Liver (tissue), 3 donors: ENCODE measurements at regions not wholly inside any gene's neighbourhood (a gene's known extent, or its start where the extent isn't known, plus 50 kb on each side); places are given as distances from the start of the nearest gene placed in this dataset.

Experiments
- EGR1 ChIP-seq, 2 donors: IDR thresholded peaks; 2 replicates each; pipeline ENCODE4 v1.6.1; 2016 to 2018; ENCODE audit warnings: antibody characterized with exemption in 2 of 2, low read depth in 2 of 2
- FOXA1 ChIP-seq: IDR thresholded peaks from 2 replicates; pipeline ENCODE4 v1.6.1; 2016; ENCODE audit warnings: antibody characterized with exemption
- NR2F2 ChIP-seq: IDR thresholded peaks from 2 replicates; pipeline ENCODE4 v1.6.1; 2016; ENCODE audit warnings: antibody characterized with exemption
- RAD21 ChIP-seq, 2 donors: IDR thresholded peaks; 2 replicates each; pipeline ENCODE4 v1.6.1; 2016; ENCODE audit warnings: antibody characterized with exemption in 2 of 2, mild to moderate bottlenecking in 2 of 2
- TAF1 ChIP-seq: conservative IDR thresholded peaks from 2 replicates; pipeline ENCODE4 v1.6.1; 2016; ENCODE audit warnings: antibody characterized with exemption, mild to moderate bottlenecking
- YY1 ChIP-seq: IDR thresholded peaks from 2 replicates; pipeline ENCODE4 v1.6.1; 2016; ENCODE audit warnings: antibody characterized with exemption, mild to moderate bottlenecking
- TF ChIP-seq, protein P1 (sequence below): fragments of 150-350 bp; IDR thresholded peaks from 2 replicates; pipeline ENCODE4 v1.5.1; 2017; ENCODE audit warnings: improper control_type of control experiment, low read depth, low read length; ENCODE audit not compliant: missing input control
- TF ChIP-seq, protein P2 (sequence below): IDR thresholded peaks from 2 replicates; pipeline ENCODE4 v1.6.1; 2016; ENCODE audit warnings: antibody characterized with exemption
- TF ChIP-seq, protein P3 (sequence below): IDR thresholded peaks from 2 replicates; pipeline ENCODE4 v1.6.1; 2016; ENCODE audit warnings: antibody characterized with exemption
- TF ChIP-seq, protein P4 (sequence below): IDR thresholded peaks from 2 replicates; pipeline ENCODE4 v1.6.1; 2016; ENCODE audit warnings: antibody characterized with exemption, mild to moderate bottlenecking
- donor health status: healthy.
- donor health status: healthy.

DNA sequence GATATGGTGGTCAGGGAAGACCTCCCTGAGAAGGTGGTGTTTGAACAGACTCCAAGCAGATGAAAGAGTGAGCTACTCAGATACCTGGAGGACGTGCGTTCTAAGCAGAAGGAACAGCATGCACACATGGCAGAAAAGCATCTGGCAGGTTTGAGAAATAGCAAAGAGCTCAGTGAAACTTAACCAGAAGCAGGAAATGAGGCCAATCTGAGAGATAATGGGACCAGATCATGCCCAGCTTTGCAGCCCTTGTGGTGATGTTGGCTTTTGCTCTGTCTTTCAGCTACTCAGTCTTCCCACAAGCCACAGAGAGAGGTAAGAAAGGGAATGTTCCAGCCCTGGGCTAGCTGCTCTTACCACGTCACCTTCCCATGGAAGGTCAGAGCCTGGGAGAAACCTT, 176.3 kb upstream of the GSC start:
- TF ChIP-seq RAD21 (IDR thresholded peaks at IDR 0.05) (no peak), EGR1 (IDR thresholded peaks at IDR 0.05; ENCODE audit: low read depth in 2 of 2) (no peak), FOXA1 (no peak), YY1 (no peak), NR2F2 (no peak), TAF1 (no peak)
- TF ChIP-seq, protein P1, sequence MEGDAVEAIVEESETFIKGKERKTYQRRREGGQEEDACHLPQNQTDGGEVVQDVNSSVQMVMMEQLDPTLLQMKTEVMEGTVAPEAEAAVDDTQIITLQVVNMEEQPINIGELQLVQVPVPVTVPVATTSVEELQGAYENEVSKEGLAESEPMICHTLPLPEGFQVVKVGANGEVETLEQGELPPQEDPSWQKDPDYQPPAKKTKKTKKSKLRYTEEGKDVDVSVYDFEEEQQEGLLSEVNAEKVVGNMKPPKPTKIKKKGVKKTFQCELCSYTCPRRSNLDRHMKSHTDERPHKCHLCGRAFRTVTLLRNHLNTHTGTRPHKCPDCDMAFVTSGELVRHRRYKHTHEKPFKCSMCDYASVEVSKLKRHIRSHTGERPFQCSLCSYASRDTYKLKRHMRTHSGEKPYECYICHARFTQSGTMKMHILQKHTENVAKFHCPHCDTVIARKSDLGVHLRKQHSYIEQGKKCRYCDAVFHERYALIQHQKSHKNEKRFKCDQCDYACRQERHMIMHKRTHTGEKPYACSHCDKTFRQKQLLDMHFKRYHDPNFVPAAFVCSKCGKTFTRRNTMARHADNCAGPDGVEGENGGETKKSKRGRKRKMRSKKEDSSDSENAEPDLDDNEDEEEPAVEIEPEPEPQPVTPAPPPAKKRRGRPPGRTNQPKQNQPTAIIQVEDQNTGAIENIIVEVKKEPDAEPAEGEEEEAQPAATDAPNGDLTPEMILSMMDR = no peak
- TF ChIP-seq, protein P2, sequence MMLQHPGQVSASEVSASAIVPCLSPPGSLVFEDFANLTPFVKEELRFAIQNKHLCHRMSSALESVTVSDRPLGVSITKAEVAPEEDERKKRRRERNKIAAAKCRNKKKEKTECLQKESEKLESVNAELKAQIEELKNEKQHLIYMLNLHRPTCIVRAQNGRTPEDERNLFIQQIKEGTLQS = no peak
- TF ChIP-seq, protein P3, sequence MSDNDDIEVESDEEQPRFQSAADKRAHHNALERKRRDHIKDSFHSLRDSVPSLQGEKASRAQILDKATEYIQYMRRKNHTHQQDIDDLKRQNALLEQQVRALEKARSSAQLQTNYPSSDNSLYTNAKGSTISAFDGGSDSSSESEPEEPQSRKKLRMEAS = no peak
- TF ChIP-seq, protein P4, sequence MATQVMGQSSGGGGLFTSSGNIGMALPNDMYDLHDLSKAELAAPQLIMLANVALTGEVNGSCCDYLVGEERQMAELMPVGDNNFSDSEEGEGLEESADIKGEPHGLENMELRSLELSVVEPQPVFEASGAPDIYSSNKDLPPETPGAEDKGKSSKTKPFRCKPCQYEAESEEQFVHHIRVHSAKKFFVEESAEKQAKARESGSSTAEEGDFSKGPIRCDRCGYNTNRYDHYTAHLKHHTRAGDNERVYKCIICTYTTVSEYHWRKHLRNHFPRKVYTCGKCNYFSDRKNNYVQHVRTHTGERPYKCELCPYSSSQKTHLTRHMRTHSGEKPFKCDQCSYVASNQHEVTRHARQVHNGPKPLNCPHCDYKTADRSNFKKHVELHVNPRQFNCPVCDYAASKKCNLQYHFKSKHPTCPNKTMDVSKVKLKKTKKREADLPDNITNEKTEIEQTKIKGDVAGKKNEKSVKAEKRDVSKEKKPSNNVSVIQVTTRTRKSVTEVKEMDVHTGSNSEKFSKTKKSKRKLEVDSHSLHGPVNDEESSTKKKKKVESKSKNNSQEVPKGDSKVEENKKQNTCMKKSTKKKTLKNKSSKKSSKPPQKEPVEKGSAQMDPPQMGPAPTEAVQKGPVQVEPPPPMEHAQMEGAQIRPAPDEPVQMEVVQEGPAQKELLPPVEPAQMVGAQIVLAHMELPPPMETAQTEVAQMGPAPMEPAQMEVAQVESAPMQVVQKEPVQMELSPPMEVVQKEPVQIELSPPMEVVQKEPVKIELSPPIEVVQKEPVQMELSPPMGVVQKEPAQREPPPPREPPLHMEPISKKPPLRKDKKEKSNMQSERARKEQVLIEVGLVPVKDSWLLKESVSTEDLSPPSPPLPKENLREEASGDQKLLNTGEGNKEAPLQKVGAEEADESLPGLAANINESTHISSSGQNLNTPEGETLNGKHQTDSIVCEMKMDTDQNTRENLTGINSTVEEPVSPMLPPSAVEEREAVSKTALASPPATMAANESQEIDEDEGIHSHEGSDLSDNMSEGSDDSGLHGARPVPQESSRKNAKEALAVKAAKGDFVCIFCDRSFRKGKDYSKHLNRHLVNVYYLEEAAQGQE = no peak
